NOMO-1 treated with dmso at 0.1 percent for 144 hours (cell line): ENCODE measurements at regions not wholly inside any gene's neighbourhood (a gene's known extent, or its start where the extent isn't known, plus 50 kb on each side); places are given as distances from the start of the nearest gene placed in this dataset.
"Not testable (repeated sequence)": the region's sequence is repeated elsewhere in the genome, so short reads cannot be mapped to it uniquely, and the experiment has no call there.

Experiments used
- DNase-seq: peaks from one replicate; lab custom pipeline; 2025; ENCODE audit not compliant: unreplicated experiment; lab: John Stamatoyannopoulos, UW

- DNase-seq = no peak
Observed at GRCh38 chr4:14403132-14403531, 599.1 kb upstream of the CPEB2 start.

DNA sequence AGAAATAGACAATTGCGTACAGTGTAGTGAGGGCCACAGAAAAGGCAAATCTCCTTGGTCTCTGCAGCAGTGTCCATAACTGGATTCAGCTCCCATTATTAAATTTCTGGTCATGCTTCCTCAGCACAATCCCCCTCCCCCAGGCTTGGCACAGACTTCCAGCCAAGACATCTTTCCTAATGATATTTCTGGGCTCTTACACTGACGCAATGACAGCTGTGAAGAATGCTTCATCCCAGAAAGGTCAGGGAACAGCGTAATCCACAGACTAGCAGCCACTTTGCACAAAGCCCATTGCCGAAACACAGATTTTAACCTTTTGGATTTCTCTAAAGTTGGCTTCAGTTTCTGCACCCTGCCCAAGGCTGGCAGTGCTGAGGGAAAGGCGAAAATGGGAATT, 597.6 kb upstream of the CPEB2 start:
- no peak for DNase-seq

DNA sequence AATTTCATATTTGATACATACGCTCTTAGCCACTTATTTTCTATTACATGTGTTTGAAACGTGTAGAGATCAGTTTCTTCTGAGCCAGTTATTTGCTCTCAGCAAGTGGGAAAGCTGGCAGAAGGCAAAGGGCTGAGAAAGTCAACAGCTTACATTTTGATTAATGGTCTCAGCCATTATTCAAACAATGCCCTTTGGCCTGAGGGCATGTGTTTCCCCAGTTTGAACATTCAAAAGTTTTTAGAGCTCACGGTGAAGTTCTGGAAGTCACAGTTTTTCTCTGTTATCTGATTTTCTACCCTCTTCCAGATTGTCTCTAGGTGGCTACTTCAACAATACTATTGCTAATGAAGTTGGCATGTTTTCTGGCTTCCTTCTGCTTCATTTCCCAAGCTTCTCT, 591.8 kb upstream of the CPEB2 start:
- no peak for DNase-seq

DNA sequence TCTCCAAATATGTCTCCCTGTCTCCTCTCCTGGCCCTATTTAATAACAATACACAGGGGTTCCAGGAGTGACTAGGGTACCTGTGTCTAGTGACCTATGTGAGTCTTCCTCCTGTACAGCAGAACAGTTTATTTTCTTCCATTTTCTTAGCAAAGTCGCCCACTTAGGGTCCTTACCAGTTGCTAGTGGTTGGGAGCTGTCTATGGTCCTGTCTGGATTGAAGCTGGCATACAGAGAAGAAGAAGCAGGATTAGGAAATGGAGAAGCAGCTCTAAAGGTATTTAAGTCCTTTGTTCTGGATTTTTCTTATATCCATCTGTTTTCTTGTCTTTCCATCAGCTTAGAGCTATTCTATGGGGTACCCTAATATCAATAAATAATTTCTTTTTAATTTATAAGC, 587.1 kb upstream of the CPEB2 start:
- DNase-seq = no peak

DNA sequence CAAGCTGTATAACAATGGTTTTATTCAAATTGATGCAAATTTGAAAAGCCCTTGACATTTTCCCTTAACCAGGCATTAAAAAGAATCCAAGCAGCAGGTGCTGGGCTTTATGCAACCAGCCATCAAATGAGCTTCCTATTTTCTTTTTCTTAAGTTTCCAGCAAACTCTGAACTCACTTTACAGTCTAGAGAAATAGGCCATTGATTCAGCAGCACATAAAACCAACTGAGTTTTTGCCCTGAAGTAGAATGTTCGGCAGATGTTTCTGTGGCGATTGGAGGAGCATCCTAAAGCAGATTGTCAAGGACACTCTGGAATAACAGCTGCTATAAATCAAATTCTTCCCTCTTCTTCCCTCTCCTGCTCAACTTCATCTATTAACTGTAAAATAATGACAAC, 582.8 kb upstream of the CPEB2 start:
- DNase-seq = no peak

DNA sequence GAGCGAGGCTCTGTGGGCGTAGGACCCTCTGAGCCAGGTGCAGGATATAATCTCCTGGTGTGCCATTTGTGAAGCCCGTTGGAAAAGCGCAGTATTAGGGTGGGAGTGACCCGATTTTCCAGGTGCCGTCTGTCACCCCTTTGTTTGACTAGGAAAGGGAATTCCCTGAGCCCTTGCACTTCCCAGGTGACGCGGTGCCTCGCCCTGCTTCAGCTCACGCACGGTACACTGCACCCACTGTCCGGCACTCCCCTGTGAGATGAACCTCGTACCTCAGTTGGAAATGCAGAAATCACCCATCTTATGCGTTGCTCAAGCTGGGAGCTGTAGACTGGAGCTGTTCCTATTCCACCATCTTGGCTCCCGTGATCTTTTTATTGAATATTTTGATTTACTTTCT, 576.0 kb upstream of the CPEB2 start:
- DNase-seq = not testable (repeated sequence)

GRCh38 chr4:14428125-14428524, 574.2 kb upstream of the CPEB2 start:
- DNase-seq = no peak

- DNase-seq = no peak
Observed at GRCh38 chr4:14431155-14432134, 570.8 kb upstream of the CPEB2 start.

DNA sequence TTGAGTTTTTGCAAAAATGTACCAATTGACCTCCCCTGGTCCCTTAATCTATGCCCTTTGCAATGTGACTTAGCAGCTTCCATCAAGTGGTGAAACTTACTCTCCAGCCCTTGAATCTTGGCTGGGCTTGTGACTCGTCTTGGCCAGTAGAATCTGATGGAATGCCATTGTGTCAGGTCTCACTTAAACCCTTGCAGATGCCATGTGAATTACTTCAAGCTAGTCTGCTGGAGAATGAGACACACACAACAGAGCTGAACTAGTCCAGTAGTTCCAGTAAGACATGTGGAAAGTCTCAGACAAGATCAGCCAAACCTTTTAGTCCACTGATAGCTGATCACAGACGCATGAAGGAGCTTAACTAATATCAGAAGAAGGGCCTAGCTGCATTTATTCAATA, 567.8 kb upstream of the CPEB2 start:
- DNase-seq = no peak

GRCh38 chr4:14434916-14435315, 567.4 kb upstream of the CPEB2 start:
- no peak for DNase-seq

- DNase-seq = no peak
Observed at GRCh38 chr4:14441561-14441960, 560.7 kb upstream of the CPEB2 start.

GRCh38 chr4:14445882-14446281, 556.4 kb upstream of the CPEB2 start:
- DNase-seq = no peak

DNA sequence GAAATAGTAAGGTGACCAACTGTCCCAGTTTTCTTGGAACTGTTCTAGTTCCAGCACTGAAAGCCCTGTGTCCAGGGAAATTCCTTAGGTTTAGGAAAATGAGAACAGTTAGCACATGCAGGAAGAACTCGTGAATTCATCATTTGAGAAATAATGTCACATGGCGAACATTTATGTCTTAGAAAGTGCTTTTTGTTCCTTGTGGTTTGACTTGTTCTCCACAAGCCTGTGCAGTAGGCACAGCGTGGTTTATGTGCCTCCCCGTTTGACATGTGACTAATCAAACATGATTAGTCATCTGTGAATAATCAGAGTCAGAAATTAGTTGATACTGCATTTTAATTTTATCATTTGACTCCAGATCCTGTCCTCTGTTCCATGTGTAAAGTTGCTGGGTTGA, 556.0 kb upstream of the CPEB2 start:
- no peak for DNase-seq

GRCh38 chr4:14446904-14447303, 555.4 kb upstream of the CPEB2 start:
- no peak for DNase-seq

GRCh38 chr4:14449308-14449707, 553.0 kb upstream of the CPEB2 start:
- DNase-seq = no peak

- DNase-seq = no peak
Observed at GRCh38 chr4:14452001-14452400, 550.3 kb upstream of the CPEB2 start.

DNA sequence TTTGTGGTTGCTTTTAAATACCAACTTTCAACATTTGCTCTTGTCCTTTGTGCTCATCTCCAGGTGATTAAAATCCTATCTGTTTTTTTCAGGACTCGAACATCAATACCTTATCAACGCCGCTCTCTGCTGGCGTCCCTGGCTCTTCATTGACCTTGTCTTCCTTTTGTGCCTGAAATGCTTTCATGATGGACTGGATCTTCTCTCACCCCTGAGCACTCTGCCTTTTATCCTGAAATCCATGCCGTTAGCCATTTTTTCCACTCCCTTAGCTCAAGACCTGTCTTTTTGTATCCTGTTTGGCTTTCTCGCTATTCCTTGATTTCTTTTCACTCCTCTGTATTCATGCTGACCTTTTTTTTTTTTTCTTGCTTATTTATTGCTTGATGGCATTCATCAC, 549.5 kb upstream of the CPEB2 start:
- no peak for DNase-seq

GRCh38 chr4:14458463-14458862, 543.8 kb upstream of the CPEB2 start:
- DNase-seq = peak; percentile 6

GRCh38 chr4:14465057-14465456, 537.2 kb upstream of the CPEB2 start:
- DNase-seq = no peak

DNA sequence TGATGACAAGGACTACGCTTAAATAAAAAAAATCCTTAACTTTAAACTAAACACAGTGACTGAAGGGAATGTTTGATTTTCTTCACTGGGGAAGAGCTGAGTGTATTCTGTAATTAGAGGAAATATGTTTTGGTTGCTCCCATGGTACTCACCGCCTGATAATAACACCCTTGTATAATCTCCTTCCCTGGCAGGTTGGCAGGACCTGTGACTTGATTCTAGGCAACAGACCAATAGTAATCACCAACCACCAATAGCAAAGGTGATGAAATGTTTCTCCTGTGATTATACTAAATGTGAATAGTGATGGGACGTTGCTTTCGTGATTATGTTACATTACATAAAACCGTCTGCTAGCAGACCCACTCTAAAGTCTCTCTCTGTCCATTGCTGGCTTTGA, 536.8 kb upstream of the CPEB2 start:
- DNase-seq = no peak

DNA sequence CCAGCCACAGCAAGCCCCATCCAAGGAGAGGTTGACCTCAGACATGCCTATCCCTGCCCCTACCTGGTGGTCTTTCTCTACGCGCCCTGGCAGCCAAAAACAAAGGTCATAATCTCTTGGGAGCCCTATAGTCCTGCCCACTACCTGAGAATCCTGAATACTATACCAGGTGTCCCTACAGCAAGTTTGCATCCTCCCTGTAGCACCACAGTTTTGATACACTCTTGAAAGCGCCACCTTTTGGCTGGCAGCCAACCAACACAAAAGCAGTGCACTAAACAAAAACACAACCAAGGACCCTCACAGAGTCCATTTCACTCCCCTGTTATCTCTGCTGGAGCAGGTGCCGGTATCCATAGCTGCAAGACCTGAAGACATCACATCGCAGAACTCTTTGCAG, 523.8 kb upstream of the CPEB2 start:
- DNase-seq = no peak

DNA sequence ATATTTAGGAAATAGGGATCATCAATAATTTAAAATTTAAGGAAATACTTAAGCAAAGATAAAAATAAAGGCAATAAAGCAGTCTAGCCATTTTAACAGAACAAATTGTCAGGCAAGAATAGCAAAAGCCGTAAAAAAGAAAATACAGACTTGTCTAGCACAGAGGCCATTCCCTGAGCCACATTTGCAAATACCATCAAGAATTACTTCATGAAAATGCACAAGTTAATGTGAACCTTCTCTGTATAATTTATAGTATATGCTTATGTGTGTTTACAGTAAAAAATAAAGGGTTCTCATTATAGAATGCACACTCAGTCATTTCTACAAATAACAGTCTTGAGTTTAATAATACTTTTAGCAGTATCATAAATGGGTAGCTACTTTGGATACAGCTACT, 505.9 kb upstream of the CPEB2 start:
- no peak for DNase-seq

DNA sequence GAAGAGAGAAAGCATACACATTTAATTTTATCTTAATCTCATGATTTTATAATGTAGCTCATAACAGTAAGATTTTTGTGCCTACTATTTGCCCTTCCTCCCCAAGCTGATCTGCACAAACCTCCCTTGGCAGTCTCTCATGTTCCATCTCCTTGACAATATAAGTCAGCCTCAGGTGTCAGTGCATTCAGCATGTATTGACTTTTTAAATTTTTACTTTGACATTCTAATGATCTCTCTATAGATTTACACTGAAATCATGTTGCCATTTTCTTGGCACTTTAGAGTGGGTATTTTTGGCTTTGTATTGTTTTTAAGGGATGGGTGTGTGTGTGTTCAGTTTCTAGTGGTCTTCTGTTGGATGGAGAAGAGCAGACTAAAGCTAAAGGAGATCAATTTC, 505.3 kb upstream of the CPEB2 start:
- no peak for DNase-seq
